ENCODE measurements at regions not wholly inside any gene's neighbourhood (a gene's known extent, or its start where the extent isn't known, plus 50 kb on each side); places are given as distances from the start of the nearest gene placed in this dataset.

DNA sequence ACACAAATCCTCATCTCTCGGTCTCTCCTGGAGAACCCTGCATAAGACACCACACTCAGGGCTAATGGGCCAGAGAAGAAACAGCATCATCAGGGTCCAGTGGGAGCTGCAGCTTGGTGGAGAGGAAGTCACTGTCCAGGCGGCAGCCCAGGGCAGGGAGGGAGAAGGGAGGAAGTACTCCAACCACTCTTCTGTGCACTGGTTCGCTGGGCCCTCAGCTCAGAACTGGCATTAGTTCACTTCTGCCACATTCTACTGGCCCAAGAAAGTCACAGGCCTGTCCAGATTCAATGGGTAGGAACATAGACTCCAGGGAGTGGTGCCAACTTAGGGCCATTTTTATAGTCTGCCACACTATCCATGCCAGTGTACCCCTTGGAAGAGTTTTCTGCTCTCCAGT is 169.0 kb downstream of the ABHD5 start:
- TF ChIP-seq CTCF (IDR thresholded peaks at IDR 0.05 in 4 of 5, conservative IDR thresholded peaks at IDR 0.05 in 1 of 5) (no peak), POLR2A (IDR thresholded peaks at IDR 0.05) (no peak)

Data from gastrocnemius medialis (tissue), 4 donors.